ENCODE measurements at regions not wholly inside any gene's neighbourhood (a gene's known extent, or its start where the extent isn't known, plus 50 kb on each side); places are given as distances from the start of the nearest gene placed in this dataset.

GRCh38 chr3:175865724-175866123 is 1006.6 kb downstream of the NAALADL2 start:
- in situ Hi-C loops (cut with MboI; ENCODE audit: low pct_unique_long_range_greater_than_20kb, low sequenced_read_pairs, unreplicated experiment) = no loop called here
- TF ChIP-seq CTCF (IDR thresholded peaks at IDR 0.05; ENCODE audit: extremely low read depth, insufficient read depth, missing control alignments) = no peak
- no peak for DNase-seq (ENCODE audit: low spot score)

- in situ Hi-C loops (cut with MboI; ENCODE audit: low pct_unique_long_range_greater_than_20kb, low sequenced_read_pairs, unreplicated experiment) = no loop called here
- no peak for TF ChIP-seq CTCF (IDR thresholded peaks at IDR 0.05; ENCODE audit: extremely low read depth, insufficient read depth, missing control alignments)
- DNase-seq (ENCODE audit: low spot score) = no peak
Measured at GRCh38 chr3:175861916-175862315, 1002.8 kb downstream of the NAALADL2 start.

Data from GM13977 (cell line).